ENCODE measurements at regions not wholly inside any gene's neighbourhood (a gene's known extent, or its start where the extent isn't known, plus 50 kb on each side); places are given as distances from the start of the nearest gene placed in this dataset.
A peak's percentile ranks its signal among the peaks of the same experiment; 100 is the strongest.

- no peak for DNase-seq
Observed at GRCh38 chr1:80075351-80075750, 1068.8 kb upstream of the ADGRL4 start.

- DNase-seq = no peak
Observed at GRCh38 chr1:80072563-80072962, 1066.0 kb upstream of the ADGRL4 start.

GRCh38 chr1:80066060-80066459 is 1059.5 kb upstream of the ADGRL4 start:
- DNase-seq = peak; percentile 16

DNA sequence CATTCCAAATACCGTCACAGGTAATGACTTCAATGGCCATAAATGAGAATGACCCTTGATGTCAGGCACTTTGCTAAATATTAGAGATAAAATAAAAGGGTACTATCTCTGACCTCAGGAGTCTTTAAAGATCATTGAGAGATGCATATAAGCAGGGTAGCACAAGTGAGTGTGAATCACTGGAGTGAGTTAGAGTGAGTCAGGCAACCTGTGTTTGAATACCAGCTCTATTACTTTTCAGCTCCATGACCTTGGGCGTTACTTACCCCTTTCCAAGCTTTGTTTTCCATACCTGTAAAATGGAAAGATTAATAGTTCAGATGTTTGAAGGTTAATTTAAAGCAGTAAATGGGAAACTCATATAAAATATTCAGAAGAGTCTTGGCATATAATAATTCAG is 1058.0 kb upstream of the ADGRL4 start:
- DNase-seq = no peak

- no peak for DNase-seq
Observed at GRCh38 chr1:80059940-80060339, 1053.4 kb upstream of the ADGRL4 start.

- no peak for DNase-seq
Observed at GRCh38 chr1:80056179-80056578, 1049.6 kb upstream of the ADGRL4 start.

- DNase-seq = peak; percentile 97
Observed at GRCh38 chr1:80054129-80054528, 1047.6 kb upstream of the ADGRL4 start.

GRCh38 chr1:80053613-80054012 is 1047.1 kb upstream of the ADGRL4 start:
- DNase-seq = no peak

DNA sequence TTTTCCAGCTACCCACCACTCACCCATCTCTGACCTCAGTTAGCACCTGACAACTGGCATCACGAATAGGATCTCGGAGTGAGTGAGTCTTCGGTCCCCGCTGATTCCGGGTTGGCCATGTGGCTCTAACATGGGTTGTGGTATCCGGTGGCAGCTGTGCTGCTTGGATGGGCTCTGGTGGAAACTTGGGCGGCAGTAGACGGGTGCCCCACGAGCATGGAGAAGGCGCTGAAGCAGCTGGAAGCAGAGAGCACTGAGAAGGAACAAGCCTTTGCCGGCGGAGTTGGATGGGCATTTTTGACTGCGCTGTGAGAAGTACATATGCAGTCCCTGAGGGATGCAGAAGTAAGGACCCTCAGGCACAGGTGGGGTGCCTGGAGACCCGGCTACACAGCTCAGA is 1044.0 kb upstream of the ADGRL4 start:
- DNase-seq = no peak

DNA sequence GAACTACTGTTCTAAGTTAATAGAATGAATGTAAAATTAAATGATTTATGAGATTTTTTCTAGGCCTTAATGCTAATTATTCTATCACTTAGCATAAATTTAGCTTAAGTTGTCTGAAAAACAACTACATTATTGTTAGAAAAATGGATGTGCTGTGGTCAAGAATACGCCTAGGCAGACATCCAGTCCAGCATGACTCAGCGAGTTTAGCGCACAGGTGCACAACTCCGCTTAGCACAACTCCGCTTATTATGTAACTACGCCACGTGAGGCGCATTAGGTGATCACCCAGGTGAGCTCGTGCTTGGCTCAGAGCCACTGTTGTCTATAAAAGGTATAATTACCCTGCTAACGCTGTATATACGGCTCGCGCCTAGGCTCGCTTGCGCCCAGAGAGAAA is 1043.6 kb upstream of the ADGRL4 start:
- DNase-seq = no peak

DNA sequence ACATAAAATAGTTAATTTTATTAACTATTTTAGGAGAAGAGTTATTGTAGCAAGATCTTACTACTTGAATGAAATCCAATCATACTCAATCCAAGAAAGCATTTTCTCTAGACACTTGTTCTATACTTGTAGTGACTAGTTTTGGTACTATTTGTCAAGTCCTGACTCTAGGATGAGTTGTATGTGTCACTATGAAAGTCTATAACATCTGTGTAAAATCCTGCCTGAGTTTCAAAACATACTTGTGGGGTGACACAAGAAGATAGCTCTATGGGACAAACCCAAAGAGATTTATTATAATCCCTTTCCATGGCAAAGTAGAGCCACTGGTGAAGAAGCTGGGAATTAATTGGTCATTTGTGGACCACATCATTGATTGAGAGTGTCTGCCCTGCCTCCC is 1042.2 kb upstream of the ADGRL4 start:
- no peak for DNase-seq

GRCh38 chr1:80047791-80048190 is 1041.3 kb upstream of the ADGRL4 start:
- DNase-seq = no peak

DNA sequence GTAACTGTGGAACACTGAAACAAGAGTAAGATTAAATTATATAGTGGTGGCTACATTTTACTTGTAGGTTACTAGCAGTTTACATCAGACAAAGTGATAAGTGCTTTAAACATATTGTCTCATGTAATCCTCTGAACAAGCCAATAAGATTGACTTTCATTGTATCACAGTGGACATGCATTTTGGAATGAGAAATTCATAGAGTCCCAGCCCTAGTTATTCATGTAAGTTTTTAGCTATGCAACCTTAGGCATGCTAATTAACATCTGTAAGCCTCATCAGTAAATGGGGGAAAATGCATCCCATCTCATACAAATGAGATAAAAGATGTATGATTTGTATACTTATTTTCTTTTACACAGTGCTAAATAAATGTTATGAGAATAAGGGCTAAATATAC is 1038.1 kb upstream of the ADGRL4 start:
- DNase-seq = no peak

DNA sequence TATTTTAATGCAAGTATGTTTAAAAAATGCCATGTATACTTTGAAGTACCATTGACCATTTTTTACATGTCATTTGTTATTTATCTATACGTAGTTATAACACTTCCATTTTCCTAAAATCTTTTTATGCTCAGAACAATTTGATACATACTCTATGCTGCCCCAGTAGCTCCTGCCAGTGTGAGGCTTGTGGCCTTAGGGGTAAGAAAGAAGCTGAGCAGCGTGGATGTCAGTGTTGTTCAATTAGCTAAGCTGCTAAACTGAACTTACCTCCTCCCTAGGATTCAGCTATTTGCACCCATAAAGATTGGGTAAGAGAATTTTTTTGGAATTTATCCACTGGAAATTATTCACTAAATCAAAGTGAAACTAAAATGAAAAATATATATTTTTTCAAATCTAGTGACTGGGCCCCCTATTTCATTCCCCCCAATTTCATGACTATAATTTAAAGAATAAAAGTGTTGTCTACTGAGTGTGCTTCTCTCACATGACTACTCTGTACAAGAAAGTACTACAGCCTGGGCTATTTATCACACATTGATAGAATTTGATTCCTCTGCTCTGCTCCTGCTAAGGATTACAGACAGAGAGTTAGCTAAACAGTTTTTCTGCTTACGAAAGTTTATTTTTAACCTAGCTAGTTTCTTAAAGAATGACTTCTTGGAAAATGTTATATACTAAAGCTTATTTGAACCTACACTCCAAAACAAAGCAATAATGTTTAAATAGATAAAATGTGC is 1030.3 kb upstream of the ADGRL4 start:
- DNase-seq = no peak

DNA sequence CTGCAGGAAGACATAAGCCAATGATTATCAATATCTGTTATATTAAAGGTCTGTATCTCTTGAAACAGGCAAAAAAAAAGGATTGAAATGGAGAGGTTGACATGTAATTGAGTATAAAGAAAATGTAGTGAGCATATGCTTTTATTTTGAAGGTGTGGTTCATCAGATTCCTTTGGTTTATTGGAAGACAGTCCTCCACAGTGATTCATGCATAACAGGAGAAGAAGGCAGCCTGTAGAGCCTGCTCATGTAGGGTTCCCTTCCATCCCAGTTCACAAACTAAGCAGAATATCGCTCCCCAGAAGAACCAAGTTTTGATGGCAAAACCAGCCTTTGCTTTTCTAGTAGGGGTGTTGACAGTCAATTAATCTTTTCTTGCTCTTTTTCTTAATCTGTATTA is 1016.8 kb upstream of the ADGRL4 start:
- no peak for DNase-seq

GRCh38 chr1:80021891-80022290 is 1015.4 kb upstream of the ADGRL4 start:
- DNase-seq = no peak

DNA sequence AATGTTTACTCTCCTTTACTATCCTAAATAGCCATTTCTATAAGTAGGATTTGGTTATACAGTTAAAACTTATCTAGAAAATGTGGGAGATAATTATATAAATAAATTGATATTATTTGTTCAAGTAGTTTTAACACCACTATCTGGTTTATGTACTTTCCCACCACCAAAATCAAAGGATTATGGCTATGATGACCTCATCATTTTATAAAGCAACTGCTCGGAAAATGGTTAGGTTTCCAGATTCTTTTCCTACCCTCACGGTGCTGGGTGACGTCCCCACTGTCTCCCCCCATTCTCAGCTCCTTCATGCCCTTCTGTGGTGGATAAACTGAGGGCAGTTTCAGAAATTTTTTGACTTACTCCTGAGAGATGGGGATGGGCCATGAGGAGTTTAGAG is 1011.8 kb upstream of the ADGRL4 start:
- no peak for DNase-seq

- no peak for DNase-seq
Observed at GRCh38 chr1:80008934-80009333, 1002.4 kb upstream of the ADGRL4 start.

- no peak for DNase-seq
Observed at GRCh38 chr1:80003250-80003649, 996.7 kb upstream of the ADGRL4 start.

DNA sequence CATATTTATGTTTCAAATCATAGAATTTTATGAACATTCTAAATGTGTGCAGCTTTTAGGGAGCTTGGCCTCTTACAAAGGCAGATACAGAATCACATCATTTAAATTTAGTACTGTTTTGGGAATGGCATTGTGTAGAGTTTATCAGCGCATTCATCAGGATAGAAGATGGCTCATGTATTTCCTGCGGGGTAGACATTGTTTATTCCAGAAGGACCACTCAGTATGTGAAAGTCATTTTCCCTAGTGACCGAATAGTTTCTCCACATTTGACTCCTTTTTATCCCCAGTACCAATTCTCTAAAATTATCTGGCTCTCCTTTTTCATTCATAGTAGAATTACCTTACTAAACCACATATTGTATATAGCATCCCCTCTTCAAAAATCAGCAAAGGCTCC is 981.9 kb upstream of the ADGRL4 start:
- DNase-seq = no peak

DNA sequence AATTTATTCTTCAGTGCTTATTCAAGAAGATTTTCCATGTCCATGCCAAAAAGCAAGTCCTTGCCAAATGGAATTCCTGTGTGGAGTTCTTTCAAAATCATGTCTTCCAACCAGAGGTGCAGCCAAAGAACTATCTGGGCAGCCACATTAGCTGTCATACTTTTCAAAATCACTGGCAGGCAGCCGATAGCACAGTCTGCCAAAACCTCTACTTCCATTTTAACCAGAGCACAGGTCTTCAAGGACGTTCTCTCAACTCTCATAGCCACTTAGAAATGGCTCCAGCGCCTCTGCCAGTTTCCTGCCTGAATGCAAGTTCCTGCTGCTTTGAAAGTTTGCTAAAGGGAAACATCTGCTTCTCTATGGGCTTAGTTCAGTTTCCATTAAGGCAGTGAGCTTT is 975.7 kb upstream of the ADGRL4 start:
- no peak for DNase-seq

DNA sequence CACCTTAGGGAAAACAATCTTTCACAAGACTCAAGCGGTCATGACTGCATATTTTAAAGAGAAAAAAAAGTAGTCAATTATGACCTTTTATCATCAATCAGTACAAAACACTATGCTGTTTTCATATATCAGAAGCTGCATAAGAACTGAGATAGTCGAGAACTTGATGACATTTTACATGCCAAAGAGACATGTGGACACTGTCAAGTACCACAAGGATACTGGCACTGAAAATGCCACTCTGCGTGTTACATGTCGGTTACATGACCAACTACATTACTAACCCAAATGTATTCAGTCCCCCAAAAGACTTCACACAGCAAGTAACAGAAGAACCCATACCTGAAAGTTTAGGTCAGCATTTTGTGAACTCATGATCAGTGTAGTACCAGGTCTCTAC is 975.0 kb upstream of the ADGRL4 start:
- DNase-seq = no peak

GRCh38 chr1:79979346-79979745 is 972.8 kb upstream of the ADGRL4 start:
- DNase-seq = no peak

DNA sequence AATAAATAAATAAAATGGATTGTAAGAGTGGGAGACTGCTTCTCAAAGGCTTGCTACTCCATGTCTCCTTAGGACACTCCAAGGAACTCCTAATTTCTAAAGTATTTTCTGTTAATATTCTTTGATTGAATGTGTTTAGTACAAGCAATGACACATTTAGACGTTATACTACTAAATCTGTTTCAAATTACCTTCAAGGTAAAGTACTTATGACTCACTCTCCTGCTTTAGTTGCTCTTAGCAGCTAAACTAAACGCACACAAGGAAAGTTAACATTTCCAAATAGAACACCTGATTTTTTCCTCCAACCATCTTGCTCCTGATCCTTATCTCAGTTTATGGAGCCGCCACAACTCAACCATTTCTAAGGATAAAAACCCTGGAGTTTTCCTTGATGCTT is 969.8 kb upstream of the ADGRL4 start:
- DNase-seq = no peak

DNA sequence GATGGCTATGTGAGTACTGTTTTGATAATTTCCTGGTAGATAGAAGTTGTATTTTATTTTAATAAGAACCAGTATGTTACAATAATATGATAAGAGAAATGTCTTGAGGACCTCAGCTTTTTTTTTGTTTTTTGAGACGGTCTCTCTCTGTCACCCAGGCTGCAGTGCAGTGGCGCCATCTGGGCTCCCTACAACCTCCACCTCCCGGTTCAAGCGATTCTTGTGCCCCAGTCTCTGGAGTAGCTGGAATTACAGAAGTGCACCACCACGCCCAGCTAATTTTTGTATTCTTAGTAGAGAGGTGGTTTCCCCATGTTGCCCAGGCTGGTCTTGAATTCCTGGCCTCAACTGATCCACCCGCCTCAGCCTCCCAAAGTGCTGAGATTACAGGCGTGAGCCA is 968.1 kb upstream of the ADGRL4 start:
- DNase-seq = no peak

DNA sequence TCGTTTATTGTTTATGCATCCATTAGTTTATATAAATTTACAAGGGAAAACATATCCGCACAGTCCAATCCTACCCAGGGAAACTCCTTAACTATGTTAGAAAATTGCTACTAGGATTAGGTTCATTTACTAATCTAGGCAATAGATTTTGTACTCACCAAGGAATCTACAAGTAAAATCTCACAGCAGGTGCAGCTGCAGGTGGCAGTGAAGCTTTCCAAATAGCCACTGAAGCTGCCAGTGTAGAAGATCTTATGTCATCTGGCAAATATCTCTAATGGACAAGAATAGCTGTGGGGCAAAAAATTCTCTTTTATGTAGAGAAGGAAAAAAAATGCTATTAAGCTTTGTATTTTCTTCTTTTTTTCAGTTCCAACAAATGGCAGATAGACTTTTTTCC is 963.4 kb upstream of the ADGRL4 start:
- DNase-seq = no peak

Data from NCI-H345 (cell line).